ENCODE measurements at regions not wholly inside any gene's neighbourhood (a gene's known extent, or its start where the extent isn't known, plus 50 kb on each side); places are given as distances from the start of the nearest gene placed in this dataset.

GRCh38 chr16:50946098-50946497 lies 204.2 kb downstream of the CYLD start:
- DNase-seq (ENCODE audit: low read depth): no peak
- in situ Hi-C loops (cut with HindIII; ENCODE audit: low pct_unique_long_range_greater_than_20kb, low sequenced_read_pairs): no loop called here

GRCh38 chr16:50945171-50945570 lies 203.3 kb downstream of the CYLD start:
- DNase-seq (ENCODE audit: low read depth): no peak
- in situ Hi-C loops (cut with HindIII; ENCODE audit: low pct_unique_long_range_greater_than_20kb, low sequenced_read_pairs): no loop called here

GRCh38 chr16:50944436-50944835 lies 202.6 kb downstream of the CYLD start:
- no peak for DNase-seq (ENCODE audit: low read depth)
- in situ Hi-C loops (cut with HindIII; ENCODE audit: low pct_unique_long_range_greater_than_20kb, low sequenced_read_pairs): no loop called here

- no peak for DNase-seq (ENCODE audit: low read depth)
- in situ Hi-C loops (cut with HindIII; ENCODE audit: low pct_unique_long_range_greater_than_20kb, low sequenced_read_pairs): no loop called here
Measured at GRCh38 chr16:50944033-50944432, 202.1 kb downstream of the CYLD start.

GRCh38 chr16:50942143-50942542 lies 200.3 kb downstream of the CYLD start:
- in situ Hi-C loops (cut with HindIII; ENCODE audit: low pct_unique_long_range_greater_than_20kb, low sequenced_read_pairs): no loop called here
- no peak for DNase-seq (ENCODE audit: low read depth)

- in situ Hi-C loops (cut with HindIII; ENCODE audit: low pct_unique_long_range_greater_than_20kb, low sequenced_read_pairs): no loop called here
- DNase-seq (ENCODE audit: low read depth): no peak
Measured at GRCh38 chr16:50941681-50942080, 199.8 kb downstream of the CYLD start.

- in situ Hi-C loops (cut with HindIII; ENCODE audit: low pct_unique_long_range_greater_than_20kb, low sequenced_read_pairs): no loop called here
Measured at GRCh38 chr16:50940275-50940854, 198.5 kb downstream of the CYLD start.

GRCh38 chr16:50939356-50939755 lies 197.5 kb downstream of the CYLD start:
- no peak for DNase-seq (ENCODE audit: low read depth)
- in situ Hi-C loops (cut with HindIII; ENCODE audit: low pct_unique_long_range_greater_than_20kb, low sequenced_read_pairs): no loop called here

More at GRCh38 chr16:50940275-50940854, 198.5 kb downstream of the CYLD start:
- no peak for DNase-seq (ENCODE audit: low read depth)

GRCh38 chr16:50938932-50939331 lies 197.0 kb downstream of the CYLD start:
- in situ Hi-C loops (cut with HindIII; ENCODE audit: low pct_unique_long_range_greater_than_20kb, low sequenced_read_pairs): no loop called here

GRCh38 chr16:50933262-50933661 lies 191.4 kb downstream of the CYLD start:
- peak; percentile 73 for DNase-seq (ENCODE audit: low read depth)

More at GRCh38 chr16:50938932-50939331, 197.0 kb downstream of the CYLD start:
- no peak for DNase-seq (ENCODE audit: low read depth)

GRCh38 chr16:50932348-50932935 lies 190.6 kb downstream of the CYLD start:
- in situ Hi-C loops (cut with HindIII; ENCODE audit: low pct_unique_long_range_greater_than_20kb, low sequenced_read_pairs): no loop called here
- DNase-seq (ENCODE audit: low read depth): no peak

More at GRCh38 chr16:50933262-50933661, 191.4 kb downstream of the CYLD start:
- in situ Hi-C loops (cut with HindIII; ENCODE audit: low pct_unique_long_range_greater_than_20kb, low sequenced_read_pairs): no loop called here

GRCh38 chr16:50928065-50928464 lies 186.2 kb downstream of the CYLD start:
- in situ Hi-C loops (cut with HindIII; ENCODE audit: low pct_unique_long_range_greater_than_20kb, low sequenced_read_pairs): no loop called here

GRCh38 chr16:50925758-50926357 lies 184.0 kb downstream of the CYLD start:
- in situ Hi-C loops (cut with HindIII; ENCODE audit: low pct_unique_long_range_greater_than_20kb, low sequenced_read_pairs): no loop called here
- DNase-seq (ENCODE audit: low read depth): peak; percentile 25

More at GRCh38 chr16:50928065-50928464, 186.2 kb downstream of the CYLD start:
- DNase-seq (ENCODE audit: low read depth): no peak

- in situ Hi-C loops (cut with HindIII; ENCODE audit: low pct_unique_long_range_greater_than_20kb, low sequenced_read_pairs): no loop called here
- DNase-seq (ENCODE audit: low read depth): no peak
Measured at GRCh38 chr16:50924759-50925545, 183.1 kb downstream of the CYLD start.

- in situ Hi-C loops (cut with HindIII; ENCODE audit: low pct_unique_long_range_greater_than_20kb, low sequenced_read_pairs): no loop called here
- no peak for DNase-seq (ENCODE audit: low read depth)
Measured at GRCh38 chr16:50917950-50918703, 176.2 kb downstream of the CYLD start.

GRCh38 chr16:50916040-50916439 lies 174.2 kb downstream of the CYLD start:
- no peak for DNase-seq (ENCODE audit: low read depth)
- in situ Hi-C loops (cut with HindIII; ENCODE audit: low pct_unique_long_range_greater_than_20kb, low sequenced_read_pairs): no loop called here

- in situ Hi-C loops (cut with HindIII; ENCODE audit: low pct_unique_long_range_greater_than_20kb, low sequenced_read_pairs): no loop called here
Measured at GRCh38 chr16:50915120-50915519, 173.2 kb downstream of the CYLD start.

GRCh38 chr16:50910736-50911100 lies 168.8 kb downstream of the CYLD start:
- no peak for DNase-seq (ENCODE audit: low read depth)
- in situ Hi-C loops (cut with HindIII; ENCODE audit: low pct_unique_long_range_greater_than_20kb, low sequenced_read_pairs): no loop called here

More at GRCh38 chr16:50915120-50915519, 173.2 kb downstream of the CYLD start:
- DNase-seq (ENCODE audit: low read depth): no peak

All from Caki2 (cell line).